Stimulated activated naive B cell treated with anti-CD40 and anti-IgM and Interleukin-4, amounts not matched to agents 10 μg/mL and 1 μg/mL and 100 μg/mL, for 72 hours (primary cell): ENCODE measurements at regions not wholly inside any gene's neighbourhood (a gene's known extent, or its start where the extent isn't known, plus 50 kb on each side); places are given as distances from the start of the nearest gene placed in this dataset.
"Not testable (repeated sequence)": the region's sequence is repeated elsewhere in the genome, so short reads cannot be mapped to it uniquely, and the experiment has no call there.

Experiments
- ATAC-seq, 2 donors: fragments of 150-1000 bp; cut with Tn5 transposase; replicated peaks; 2 replicates each; pipeline ENCODE4 v1.10.0; 2021; ENCODE audit warnings: moderate library complexity in 1 of 2
- DNase-seq: peaks from one replicate; pipeline ENCODE4 v3.0.0; 2021
- H3K27ac Mint-ChIP-seq: one replicate; pipeline ENCODE4 v1.8.0; 2022; ENCODE audit warnings: mild to moderate bottlenecking, mixed read lengths
- H3K27me3 Mint-ChIP-seq, 2 donors: one replicate each; pipeline ENCODE4 v1.8.0; 2022; ENCODE audit warnings: mixed read lengths in 2 of 2
- H3K36me3 Mint-ChIP-seq, 2 donors: one replicate each; pipeline ENCODE4 v1.8.0; 2022; ENCODE audit warnings: mixed read lengths in 2 of 2, mild to moderate bottlenecking in 1 of 2
- H3K4me1 Mint-ChIP-seq, 2 donors: one replicate each; pipeline ENCODE4 v1.8.0; 2022; ENCODE audit warnings: mixed read lengths in 2 of 2, mild to moderate bottlenecking in 1 of 2
- H3K4me3 Mint-ChIP-seq, 2 donors: one replicate each; pipeline ENCODE4 v1.8.0; 2022; ENCODE audit warnings: mild to moderate bottlenecking in 2 of 2, mixed read lengths in 2 of 2, moderate library complexity in 1 of 2
- H3K9me3 Mint-ChIP-seq, 2 donors: one replicate each; pipeline ENCODE4 v1.8.0; 2022; ENCODE audit warnings: mixed read lengths in 2 of 2, mild to moderate bottlenecking in 1 of 2

GRCh38 chr1:194843077-194843476 lies 1656.7 kb upstream of the B3GALT2 start:
- no peak for DNase-seq

GRCh38 chr1:194833111-194833510 lies 1646.7 kb upstream of the B3GALT2 start:
- ATAC-seq = no peak
- peaks cover 34 to 42% of the 10 kb centered on the region in 2 donors for H3K4me1 Mint-ChIP-seq
- peaks cover 10 to 13% of the 10 kb centered on the region in 2 donors for H3K9me3 Mint-ChIP-seq

More at GRCh38 chr1:194843077-194843476, 1656.7 kb upstream of the B3GALT2 start:
- peaks cover 9 to 12% of the 10 kb centered on the region in 2 donors for H3K4me1 Mint-ChIP-seq
- no peak for ATAC-seq
- no peaks in the 10 kb centered on the region for H3K27me3 Mint-ChIP-seq
- no peaks in the 10 kb centered on the region for H3K36me3 Mint-ChIP-seq
- peaks cover 0 to 9% of the 10 kb centered on the region in 2 donors for H3K9me3 Mint-ChIP-seq
- H3K27ac Mint-ChIP-seq = no peak overlapping the region
- no peak overlapping the region for H3K4me3 Mint-ChIP-seq

GRCh38 chr1:194831595-194831994 lies 1645.2 kb upstream of the B3GALT2 start:
- peaks cover 1 to 28% of the 10 kb centered on the region in 2 donors for H3K36me3 Mint-ChIP-seq
- not testable (repeated sequence) for H3K4me3 Mint-ChIP-seq, H3K27me3 Mint-ChIP-seq, ATAC-seq, DNase-seq
- peaks cover 35 to 42% of the 10 kb centered on the region in 2 donors for H3K4me1 Mint-ChIP-seq
- H3K27ac Mint-ChIP-seq = peak overlapping the region; percentile 20
- peaks cover 9 to 14% of the 10 kb centered on the region in 2 donors for H3K9me3 Mint-ChIP-seq

More at GRCh38 chr1:194833111-194833510, 1646.7 kb upstream of the B3GALT2 start:
- Mint-ChIP-seq H3K27ac (no peak overlapping the region), H3K4me3 (no peak overlapping the region), H3K27me3 (no peaks in the 10 kb centered on the region), H3K36me3 (peaks cover 0 to 24% of the 10 kb centered on the region in 2 donors)
- DNase-seq = no peak

GRCh38 chr1:194830387-194830786 lies 1644.0 kb upstream of the B3GALT2 start:
- H3K27ac Mint-ChIP-seq = peak overlapping the region; percentile 82
- H3K9me3 Mint-ChIP-seq = peaks cover 9 to 17% of the 10 kb centered on the region in 2 donors
- peak overlapping the region; percentile 36 to 41 for H3K4me3 Mint-ChIP-seq
- H3K36me3 Mint-ChIP-seq = peaks cover 1 to 31% of the 10 kb centered on the region in 2 donors
- H3K4me1 Mint-ChIP-seq = peaks cover 36 to 42% of the 10 kb centered on the region in 2 donors
- DNase-seq = no peak
- peak; percentile 88 to 93 for ATAC-seq
- no peaks in the 10 kb centered on the region for H3K27me3 Mint-ChIP-seq

GRCh38 chr1:194829492-194829891 lies 1643.1 kb upstream of the B3GALT2 start:
- ATAC-seq = no peak
- DNase-seq = no peak
- Mint-ChIP-seq H3K9me3 (peaks cover 6 to 17% of the 10 kb centered on the region in 2 donors), H3K36me3 (peaks cover 1 to 31% of the 10 kb centered on the region in 2 donors), H3K4me1 (peaks cover 36 to 42% of the 10 kb centered on the region in 2 donors), H3K4me3 (no peak overlapping the region), H3K27me3 (no peaks in the 10 kb centered on the region), H3K27ac (peak overlapping the region; percentile 82)

- ATAC-seq (no peak), DNase-seq (no peak)
- peaks cover 1 to 20% of the 10 kb centered on the region in 2 donors for H3K36me3 Mint-ChIP-seq
- H3K9me3 Mint-ChIP-seq = peaks cover 2 to 8% of the 10 kb centered on the region in 2 donors
- no peaks in the 10 kb centered on the region for H3K27me3 Mint-ChIP-seq
- H3K27ac Mint-ChIP-seq = no peak overlapping the region
- H3K4me3 Mint-ChIP-seq = no peak overlapping the region
- H3K4me1 Mint-ChIP-seq = peaks cover 20 to 29% of the 10 kb centered on the region in 2 donors
Observed at GRCh38 chr1:194825382-194825781, 1639.0 kb upstream of the B3GALT2 start.

GRCh38 chr1:194821091-194821490 lies 1634.7 kb upstream of the B3GALT2 start:
- ATAC-seq (no peak), DNase-seq (no peak)
- Mint-ChIP-seq H3K9me3 (no peaks in the 10 kb centered on the region), H3K27ac (no peak overlapping the region), H3K4me3 (no peak overlapping the region), H3K27me3 (no peaks in the 10 kb centered on the region), H3K36me3 (no peaks in the 10 kb centered on the region), H3K4me1 (peaks cover 2 to 13% of the 10 kb centered on the region in 2 donors)

- ATAC-seq (no peak), DNase-seq (no peak)
- H3K4me3 Mint-ChIP-seq = no peak overlapping the region
- peaks cover 5 to 13% of the 10 kb centered on the region in 2 donors for H3K4me1 Mint-ChIP-seq
- H3K9me3 Mint-ChIP-seq = peaks cover 3 to 4% of the 10 kb centered on the region in 2 donors
- no peaks in the 10 kb centered on the region for H3K27me3 Mint-ChIP-seq
- no peak overlapping the region for H3K27ac Mint-ChIP-seq
- peaks cover 2% of the 10 kb centered on the region in 2 donors for H3K36me3 Mint-ChIP-seq
Observed at GRCh38 chr1:194818674-194819073, 1632.3 kb upstream of the B3GALT2 start.

- H3K9me3 Mint-ChIP-seq = peaks cover 6% of the 10 kb centered on the region in 2 donors
- ATAC-seq = no peak
- no peak for DNase-seq
- no peaks in the 10 kb centered on the region for H3K27me3 Mint-ChIP-seq
- H3K36me3 Mint-ChIP-seq = peaks cover 4 to 5% of the 10 kb centered on the region in 2 donors
- peaks cover 5 to 7% of the 10 kb centered on the region in 2 donors for H3K4me1 Mint-ChIP-seq
- H3K4me3 Mint-ChIP-seq = no peak overlapping the region
- H3K27ac Mint-ChIP-seq = no peak overlapping the region
Observed at GRCh38 chr1:194816859-194817258, 1630.4 kb upstream of the B3GALT2 start.

GRCh38 chr1:194813096-194813495 lies 1626.7 kb upstream of the B3GALT2 start:
- Mint-ChIP-seq H3K36me3 (peaks cover 5 to 6% of the 10 kb centered on the region in 2 donors), H3K4me3 (no peak overlapping the region), H3K27me3 (no peaks in the 10 kb centered on the region), H3K9me3 (peaks cover 6 to 8% of the 10 kb centered on the region in 2 donors), H3K27ac (no peak overlapping the region), H3K4me1 (peaks cover 9 to 11% of the 10 kb centered on the region in 2 donors)
- DNase-seq (no peak), ATAC-seq (no peak)

GRCh38 chr1:194809665-194810064 lies 1623.3 kb upstream of the B3GALT2 start:
- peaks cover 12 to 25% of the 10 kb centered on the region in 2 donors for H3K4me1 Mint-ChIP-seq
- DNase-seq (no peak), ATAC-seq (peak; percentile 73 to 77)
- peak overlapping the region; percentile 2 for H3K27ac Mint-ChIP-seq
- peaks cover 5 to 6% of the 10 kb centered on the region in 2 donors for H3K36me3 Mint-ChIP-seq
- H3K4me3 Mint-ChIP-seq = no peak overlapping the region
- no peaks in the 10 kb centered on the region for H3K27me3 Mint-ChIP-seq
- H3K9me3 Mint-ChIP-seq = peaks cover 6% of the 10 kb centered on the region in 2 donors

GRCh38 chr1:194809215-194809614 lies 1622.8 kb upstream of the B3GALT2 start:
- DNase-seq (no peak), ATAC-seq (no peak)
- H3K27ac Mint-ChIP-seq = no peak overlapping the region
- no peaks in the 10 kb centered on the region for H3K27me3 Mint-ChIP-seq
- H3K4me1 Mint-ChIP-seq = peaks cover 12 to 25% of the 10 kb centered on the region in 2 donors
- H3K36me3 Mint-ChIP-seq = peaks cover 5 to 6% of the 10 kb centered on the region in 2 donors
- H3K9me3 Mint-ChIP-seq = peaks cover 6% of the 10 kb centered on the region in 2 donors
- H3K4me3 Mint-ChIP-seq = no peak overlapping the region

GRCh38 chr1:194807530-194808220 lies 1621.3 kb upstream of the B3GALT2 start:
- Mint-ChIP-seq H3K4me1 (peaks cover 12 to 25% of the 10 kb centered on the region in 2 donors), H3K9me3 (peaks cover 0 to 1% of the 10 kb centered on the region in 2 donors), H3K27ac (no peak overlapping the region), H3K36me3 (peaks cover 0 to 2% of the 10 kb centered on the region in 2 donors), H3K4me3 (no peak overlapping the region), H3K27me3 (no peaks in the 10 kb centered on the region)
- DNase-seq (no peak), ATAC-seq (no peak)

GRCh38 chr1:194802572-194802971 lies 1616.2 kb upstream of the B3GALT2 start:
- no peaks in the 10 kb centered on the region for H3K36me3 Mint-ChIP-seq
- H3K27me3 Mint-ChIP-seq = no peaks in the 10 kb centered on the region
- H3K27ac Mint-ChIP-seq = no peak overlapping the region
- ATAC-seq = no peak
- no peak for DNase-seq
- H3K9me3 Mint-ChIP-seq = no peaks in the 10 kb centered on the region
- H3K4me1 Mint-ChIP-seq = peaks cover 3 to 9% of the 10 kb centered on the region in 2 donors
- H3K4me3 Mint-ChIP-seq = no peak overlapping the region
